ENCODE measurements at regions not wholly inside any gene's neighbourhood (a gene's known extent, or its start where the extent isn't known, plus 50 kb on each side); places are given as distances from the start of the nearest gene placed in this dataset.

GRCh38 chr1:222109836-222110235 is 367.9 kb upstream of the DUSP10 start:
- no peaks in the 10 kb centered on the region for H3K4me1 ChIP-seq (ENCODE audit: control insufficient read depth, low read depth, low read length)
- no peaks in the 10 kb centered on the region for H3K9me3 ChIP-seq (ENCODE audit: control insufficient read depth, low read depth, low read length)
- H3K36me3 ChIP-seq (ENCODE audit: control insufficient read depth, low read depth, low read length) = no peaks in the 10 kb centered on the region
- H3K9ac ChIP-seq (ENCODE audit: low read length) = no peak overlapping the region
- no peak overlapping the region for H3K27ac ChIP-seq (ENCODE audit: low read length)
- no peaks in the 10 kb centered on the region for H3K27me3 ChIP-seq (ENCODE audit: control insufficient read depth, insufficient read depth, low read length)
- no peak overlapping the region for H3K4me3 ChIP-seq (ENCODE audit: low read length)

DNA sequence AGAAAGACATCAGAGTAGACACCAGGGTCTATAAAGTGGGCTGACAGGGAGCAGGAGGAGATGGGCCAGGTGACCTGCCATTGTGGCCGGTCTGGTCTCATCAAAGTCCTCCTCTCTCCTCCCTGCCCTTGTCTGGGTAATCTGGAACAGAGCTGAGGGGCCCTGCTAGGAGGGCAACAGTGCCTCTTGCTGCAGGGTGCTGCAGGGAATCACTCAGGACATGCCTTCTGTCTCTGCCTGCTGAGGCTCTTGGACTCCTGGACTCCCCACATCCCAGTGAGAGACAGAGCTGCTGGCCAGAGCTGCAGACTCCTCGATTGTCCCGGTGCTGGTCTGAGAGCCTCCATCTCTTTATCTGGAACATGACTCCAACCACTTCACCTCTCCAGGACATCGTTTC is 366.1 kb upstream of the DUSP10 start:
- H3K9ac ChIP-seq (ENCODE audit: low read length) = no peak overlapping the region
- no peaks in the 10 kb centered on the region for H3K4me1 ChIP-seq (ENCODE audit: control insufficient read depth, low read depth, low read length)
- H3K4me3 ChIP-seq (ENCODE audit: low read length) = no peak overlapping the region
- no peaks in the 10 kb centered on the region for H3K9me3 ChIP-seq (ENCODE audit: control insufficient read depth, low read depth, low read length)
- H3K36me3 ChIP-seq (ENCODE audit: control insufficient read depth, low read depth, low read length) = no peaks in the 10 kb centered on the region
- H3K27ac ChIP-seq (ENCODE audit: low read length) = no peak overlapping the region
- no peaks in the 10 kb centered on the region for H3K27me3 ChIP-seq (ENCODE audit: control insufficient read depth, insufficient read depth, low read length)

DNA sequence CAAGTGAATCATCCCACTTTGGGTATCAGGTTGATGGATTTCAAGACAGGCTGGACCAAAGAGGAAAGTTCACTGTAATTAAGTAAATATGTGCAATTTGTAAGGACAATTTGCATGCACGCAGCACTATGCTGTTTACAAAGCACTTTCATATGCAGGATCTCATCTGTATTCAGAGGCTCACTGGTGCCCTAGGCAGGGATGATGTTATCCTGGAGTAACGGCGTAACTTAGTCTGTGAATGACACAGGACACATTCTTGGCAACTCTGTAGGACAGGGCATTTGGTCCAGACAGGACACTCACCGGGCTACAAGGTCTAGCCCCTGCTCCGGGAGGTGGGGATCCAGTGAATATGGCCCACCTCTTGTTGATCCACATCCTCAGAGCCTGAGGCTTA is 365.4 kb upstream of the DUSP10 start:
- Histone ChIP-seq H3K27me3 (ENCODE audit: control insufficient read depth, insufficient read depth, low read length) (no peaks in the 10 kb centered on the region), H3K9me3 (ENCODE audit: control insufficient read depth, low read depth, low read length) (no peaks in the 10 kb centered on the region), H3K36me3 (ENCODE audit: control insufficient read depth, low read depth, low read length) (no peaks in the 10 kb centered on the region), H3K4me3 (ENCODE audit: low read length) (no peak overlapping the region), H3K27ac (ENCODE audit: low read length) (no peak overlapping the region), H3K4me1 (ENCODE audit: control insufficient read depth, low read depth, low read length) (no peaks in the 10 kb centered on the region), H3K9ac (ENCODE audit: low read length) (no peak overlapping the region)

DNA sequence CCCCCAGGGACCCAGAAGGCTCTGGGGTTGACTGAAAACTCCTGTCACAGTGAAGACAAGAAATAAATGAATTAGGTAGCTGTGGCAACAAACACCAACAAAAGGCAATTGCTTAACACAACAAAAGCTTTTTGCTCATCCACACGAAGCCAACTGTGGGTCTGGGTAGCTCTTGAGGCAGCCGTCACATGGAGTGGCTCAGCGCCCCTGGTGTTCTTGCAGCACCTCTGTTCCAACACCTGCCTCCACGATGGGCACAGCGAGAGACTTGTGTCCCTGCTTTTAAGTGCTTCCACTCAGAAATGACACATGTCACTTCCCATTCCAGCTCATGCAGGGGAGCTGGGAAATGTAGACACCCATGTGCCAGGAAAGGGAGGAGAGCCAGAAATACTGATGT is 364.5 kb upstream of the DUSP10 start:
- H3K27ac ChIP-seq (ENCODE audit: low read length) = no peak overlapping the region
- H3K9me3 ChIP-seq (ENCODE audit: control insufficient read depth, low read depth, low read length) = no peaks in the 10 kb centered on the region
- no peaks in the 10 kb centered on the region for H3K36me3 ChIP-seq (ENCODE audit: control insufficient read depth, low read depth, low read length)
- H3K4me1 ChIP-seq (ENCODE audit: control insufficient read depth, low read depth, low read length) = no peaks in the 10 kb centered on the region
- no peaks in the 10 kb centered on the region for H3K27me3 ChIP-seq (ENCODE audit: control insufficient read depth, insufficient read depth, low read length)
- no peak overlapping the region for H3K4me3 ChIP-seq (ENCODE audit: low read length)
- H3K9ac ChIP-seq (ENCODE audit: low read length) = no peak overlapping the region

DNA sequence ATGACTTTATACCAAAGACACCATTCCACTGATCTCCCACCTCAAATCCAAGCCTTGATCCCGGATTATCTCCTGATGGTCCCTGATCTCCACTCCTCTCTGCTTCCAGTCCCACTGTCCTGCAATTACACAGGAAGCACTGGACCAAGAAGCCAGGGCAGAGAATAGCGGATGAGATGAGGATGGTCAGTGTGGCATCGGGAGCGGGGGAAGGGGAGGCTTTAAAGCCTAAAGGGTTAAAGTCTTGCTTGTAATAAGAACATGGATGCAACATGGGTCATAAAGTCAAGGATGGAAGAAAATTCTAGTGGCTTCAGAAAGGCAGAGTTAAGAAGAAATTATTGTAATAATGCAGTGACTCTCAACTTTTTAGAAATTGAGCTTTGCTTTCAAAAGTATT is 364.0 kb upstream of the DUSP10 start:
- H3K4me1 ChIP-seq (ENCODE audit: control insufficient read depth, low read depth, low read length) = no peaks in the 10 kb centered on the region
- H3K36me3 ChIP-seq (ENCODE audit: control insufficient read depth, low read depth, low read length) = no peaks in the 10 kb centered on the region
- no peak overlapping the region for H3K27ac ChIP-seq (ENCODE audit: low read length)
- H3K27me3 ChIP-seq (ENCODE audit: control insufficient read depth, insufficient read depth, low read length) = no peaks in the 10 kb centered on the region
- H3K4me3 ChIP-seq (ENCODE audit: low read length) = no peak overlapping the region
- no peaks in the 10 kb centered on the region for H3K9me3 ChIP-seq (ENCODE audit: control insufficient read depth, low read depth, low read length)
- no peak overlapping the region for H3K9ac ChIP-seq (ENCODE audit: low read length)

DNA sequence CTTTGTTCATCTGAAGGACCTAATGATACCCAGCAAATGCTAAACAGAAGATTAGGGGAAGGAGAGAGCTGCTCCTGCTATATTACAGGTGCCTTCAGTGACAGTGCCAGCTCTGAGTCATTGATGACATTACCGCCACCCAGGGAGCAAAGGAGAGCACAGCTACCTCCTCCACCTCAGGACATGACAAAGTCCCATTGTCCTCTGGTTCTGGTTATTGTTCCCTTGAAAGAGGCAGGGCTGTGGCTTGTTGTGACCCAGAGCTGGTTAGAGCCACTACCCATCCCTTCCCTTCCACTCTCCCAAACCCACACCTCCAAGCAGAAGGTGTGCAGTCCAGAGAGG is 363.5 kb upstream of the DUSP10 start:
- no peaks in the 10 kb centered on the region for H3K27me3 ChIP-seq (ENCODE audit: control insufficient read depth, insufficient read depth, low read length)
- no peaks in the 10 kb centered on the region for H3K36me3 ChIP-seq (ENCODE audit: control insufficient read depth, low read depth, low read length)
- no peaks in the 10 kb centered on the region for H3K9me3 ChIP-seq (ENCODE audit: control insufficient read depth, low read depth, low read length)
- no peaks in the 10 kb centered on the region for H3K4me1 ChIP-seq (ENCODE audit: control insufficient read depth, low read depth, low read length)
- H3K4me3 ChIP-seq (ENCODE audit: low read length) = no peak overlapping the region
- H3K27ac ChIP-seq (ENCODE audit: low read length) = no peak overlapping the region
- H3K9ac ChIP-seq (ENCODE audit: low read length) = no peak overlapping the region

DNA sequence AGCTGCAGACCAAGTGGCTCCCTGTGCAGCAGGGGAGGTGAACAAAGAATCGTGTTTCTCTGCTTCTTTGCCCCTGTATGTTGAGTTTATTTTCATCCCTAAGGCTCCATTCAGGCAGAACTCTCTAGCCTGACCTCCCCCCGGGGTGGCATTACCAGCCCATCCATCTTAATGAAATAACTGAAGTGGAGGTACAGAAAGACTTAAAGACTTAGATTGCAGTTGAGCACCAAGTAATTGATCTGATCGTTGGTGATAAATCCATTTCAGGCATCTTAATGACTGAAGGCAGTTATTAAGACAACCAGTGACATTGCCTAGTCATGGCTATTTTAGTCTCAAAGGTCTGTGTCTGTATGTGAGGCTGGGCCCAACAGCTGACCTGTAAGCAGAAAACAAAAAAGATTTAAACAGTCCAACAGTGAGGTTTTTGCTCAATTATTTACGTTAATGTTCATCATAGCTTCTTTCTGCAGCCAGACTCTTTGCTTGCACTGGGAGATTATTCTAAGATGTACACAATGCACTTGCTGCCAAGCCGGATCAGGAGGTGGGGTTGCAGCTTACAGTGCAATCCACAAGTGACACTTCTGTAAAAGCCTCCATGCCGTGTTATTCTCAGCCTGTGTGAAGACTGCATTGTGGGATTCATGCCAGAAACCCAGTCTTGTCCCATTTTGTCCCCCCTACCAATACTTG is 363.0 kb upstream of the DUSP10 start:
- H3K27me3 ChIP-seq (ENCODE audit: control insufficient read depth, insufficient read depth, low read length) = no peaks in the 10 kb centered on the region
- H3K4me3 ChIP-seq (ENCODE audit: low read length) = no peak overlapping the region
- no peak overlapping the region for H3K9ac ChIP-seq (ENCODE audit: low read length)
- no peaks in the 10 kb centered on the region for H3K9me3 ChIP-seq (ENCODE audit: control insufficient read depth, low read depth, low read length)
- H3K36me3 ChIP-seq (ENCODE audit: control insufficient read depth, low read depth, low read length) = no peaks in the 10 kb centered on the region
- H3K27ac ChIP-seq (ENCODE audit: low read length) = no peak overlapping the region
- H3K4me1 ChIP-seq (ENCODE audit: control insufficient read depth, low read depth, low read length) = peaks cover 2% of the 10 kb centered on the region

DNA sequence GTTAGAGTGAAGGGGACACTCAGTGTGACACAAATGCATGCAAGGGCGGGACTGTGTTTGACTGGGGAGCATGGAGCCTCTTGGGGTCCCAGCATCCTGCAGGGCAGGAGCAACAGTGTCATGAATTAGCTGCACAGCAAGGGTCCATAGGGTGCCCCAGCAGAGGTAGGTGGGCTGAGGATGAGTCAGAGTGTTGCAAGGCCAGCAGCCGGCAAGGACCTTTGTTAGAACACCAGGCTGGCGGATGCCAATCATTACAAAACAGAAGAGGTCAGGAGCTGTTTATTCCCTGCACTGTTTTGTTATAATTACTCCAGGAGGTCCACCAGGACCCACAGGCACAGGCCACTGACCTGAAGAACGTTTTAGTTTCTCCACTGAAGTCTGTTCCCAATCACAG is 362.2 kb upstream of the DUSP10 start:
- Histone ChIP-seq H3K27me3 (ENCODE audit: control insufficient read depth, insufficient read depth, low read length) (no peaks in the 10 kb centered on the region), H3K9ac (ENCODE audit: low read length) (no peak overlapping the region), H3K4me1 (ENCODE audit: control insufficient read depth, low read depth, low read length) (peaks cover 7% of the 10 kb centered on the region), H3K27ac (ENCODE audit: low read length) (no peak overlapping the region), H3K9me3 (ENCODE audit: control insufficient read depth, low read depth, low read length) (no peaks in the 10 kb centered on the region), H3K36me3 (ENCODE audit: control insufficient read depth, low read depth, low read length) (no peaks in the 10 kb centered on the region), H3K4me3 (ENCODE audit: low read length) (no peak overlapping the region)

GRCh38 chr1:222099746-222100145 is 357.9 kb upstream of the DUSP10 start:
- Histone ChIP-seq H3K4me3 (ENCODE audit: low read length) (no peak overlapping the region), H3K27me3 (ENCODE audit: control insufficient read depth, insufficient read depth, low read length) (no peaks in the 10 kb centered on the region), H3K9ac (ENCODE audit: low read length) (no peak overlapping the region), H3K9me3 (ENCODE audit: control insufficient read depth, low read depth, low read length) (no peaks in the 10 kb centered on the region), H3K4me1 (ENCODE audit: control insufficient read depth, low read depth, low read length) (peaks cover 7% of the 10 kb centered on the region), H3K27ac (ENCODE audit: low read length) (no peak overlapping the region), H3K36me3 (ENCODE audit: control insufficient read depth, low read depth, low read length) (no peaks in the 10 kb centered on the region)

DNA sequence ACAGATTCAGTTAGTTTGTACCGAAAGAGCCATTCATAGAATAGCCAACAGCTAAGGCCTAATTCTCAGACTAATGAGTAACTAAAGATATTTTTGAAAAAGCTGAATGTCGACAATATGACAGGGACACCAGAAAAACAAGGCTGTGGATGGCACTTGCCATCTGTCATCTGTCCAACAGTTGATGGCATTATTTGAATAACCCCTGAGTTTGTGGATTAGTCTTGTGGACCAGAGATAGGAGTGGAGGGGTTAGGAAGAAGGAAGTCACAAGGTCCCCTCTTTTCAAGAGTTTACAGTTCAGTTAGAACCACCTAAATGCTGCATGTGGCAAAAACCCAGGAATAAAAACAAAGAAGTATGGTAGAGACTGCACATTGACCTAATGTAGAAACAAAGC is 356.5 kb upstream of the DUSP10 start:
- Histone ChIP-seq H3K27me3 (ENCODE audit: control insufficient read depth, insufficient read depth, low read length) (no peaks in the 10 kb centered on the region), H3K27ac (ENCODE audit: low read length) (no peak overlapping the region), H3K36me3 (ENCODE audit: control insufficient read depth, low read depth, low read length) (no peaks in the 10 kb centered on the region), H3K4me3 (ENCODE audit: low read length) (no peak overlapping the region), H3K9ac (ENCODE audit: low read length) (no peak overlapping the region), H3K9me3 (ENCODE audit: control insufficient read depth, low read depth, low read length) (no peaks in the 10 kb centered on the region), H3K4me1 (ENCODE audit: control insufficient read depth, low read depth, low read length) (peaks cover 7% of the 10 kb centered on the region)

DNA sequence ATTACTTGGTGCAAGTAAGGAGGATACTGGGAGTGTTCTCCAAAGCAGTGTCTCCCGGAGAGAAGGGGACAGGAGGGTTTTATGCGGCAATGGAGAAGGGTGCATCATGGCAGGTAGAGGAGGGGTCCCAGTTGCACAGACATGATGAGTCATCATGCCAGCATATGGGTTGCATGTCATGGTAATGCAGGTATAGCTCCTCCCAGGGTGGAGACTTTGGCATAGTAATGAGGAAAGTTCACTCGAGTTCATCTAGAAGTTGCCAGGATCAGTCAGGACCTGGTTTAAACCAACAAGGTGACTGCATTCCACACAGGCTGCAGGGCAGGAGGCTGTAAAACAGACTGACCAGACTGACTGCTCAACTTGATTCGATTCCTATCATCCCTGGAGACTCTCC is 355.7 kb upstream of the DUSP10 start:
- Histone ChIP-seq H3K27me3 (ENCODE audit: control insufficient read depth, insufficient read depth, low read length) (no peaks in the 10 kb centered on the region), H3K9ac (ENCODE audit: low read length) (no peak overlapping the region), H3K27ac (ENCODE audit: low read length) (no peak overlapping the region), H3K4me3 (ENCODE audit: low read length) (no peak overlapping the region), H3K36me3 (ENCODE audit: control insufficient read depth, low read depth, low read length) (no peaks in the 10 kb centered on the region), H3K9me3 (ENCODE audit: control insufficient read depth, low read depth, low read length) (no peaks in the 10 kb centered on the region), H3K4me1 (ENCODE audit: control insufficient read depth, low read depth, low read length) (peaks cover 7% of the 10 kb centered on the region)

GRCh38 chr1:222096883-222097282 is 355.0 kb upstream of the DUSP10 start:
- Histone ChIP-seq H3K9me3 (ENCODE audit: control insufficient read depth, low read depth, low read length) (no peaks in the 10 kb centered on the region), H3K9ac (ENCODE audit: low read length) (no peak overlapping the region), H3K27me3 (ENCODE audit: control insufficient read depth, insufficient read depth, low read length) (no peaks in the 10 kb centered on the region), H3K27ac (ENCODE audit: low read length) (no peak overlapping the region), H3K4me1 (ENCODE audit: control insufficient read depth, low read depth, low read length) (peaks cover 7% of the 10 kb centered on the region), H3K36me3 (ENCODE audit: control insufficient read depth, low read depth, low read length) (no peaks in the 10 kb centered on the region), H3K4me3 (ENCODE audit: low read length) (no peak overlapping the region)
